Glutamatergic neuron (in vitro differentiated cells): ENCODE measurements at regions not wholly inside any gene's neighbourhood (a gene's known extent, or its start where the extent isn't known, plus 50 kb on each side); places are given as distances from the start of the nearest gene placed in this dataset.

Experiments
- DNase-seq: peaks from one replicate; pipeline ENCODE4 v3.0.0; 2022
- H3K27ac Mint-ChIP-seq: one replicate; pipeline ENCODE4 v1.8.0; 2020; ENCODE audit warnings: mild to moderate bottlenecking, mixed read lengths, inconsistent platforms; ENCODE audit not compliant: unreplicated experiment
- H3K27me3 Mint-ChIP-seq: one replicate; pipeline ENCODE4 v1.8.0; 2020; ENCODE audit warnings: mild to moderate bottlenecking, moderate library complexity, mixed read lengths, inconsistent platforms; ENCODE audit not compliant: unreplicated experiment
- H3K36me3 Mint-ChIP-seq: one replicate; pipeline ENCODE4 v1.8.0; 2020; ENCODE audit warnings: mild to moderate bottlenecking, mixed read lengths, inconsistent platforms; ENCODE audit not compliant: unreplicated experiment
- H3K4me1 Mint-ChIP-seq: one replicate; pipeline ENCODE4 v1.8.0; 2020; ENCODE audit warnings: mild to moderate bottlenecking, low read depth, mixed read lengths, inconsistent platforms; ENCODE audit not compliant: unreplicated experiment
- H3K4me3 Mint-ChIP-seq: one replicate; pipeline ENCODE4 v1.8.0; 2020; ENCODE audit warnings: mild to moderate bottlenecking, mixed read lengths, inconsistent platforms; ENCODE audit not compliant: unreplicated experiment
- H3K9me3 Mint-ChIP-seq: one replicate; pipeline ENCODE4 v1.8.0; 2020; ENCODE audit warnings: mild to moderate bottlenecking, moderate library complexity, mixed read lengths, inconsistent platforms; ENCODE audit not compliant: unreplicated experiment
- CTCF ChIP-seq: fragments of 200-600 bp; sonication (generic); IDR thresholded peaks from one replicate; pipeline ENCODE4 v1.5.0; 2021; ENCODE audit not compliant: partially characterized antibody, unreplicated experiment

- Mint-ChIP-seq H3K36me3 (peaks cover 14% of the 10 kb centered on the region), H3K4me3 (no peak overlapping the region), H3K4me1 (no peaks in the 10 kb centered on the region), H3K9me3 (peaks cover 3% of the 10 kb centered on the region), H3K27ac (no peak overlapping the region), H3K27me3 (no peaks in the 10 kb centered on the region)
- no peak for DNase-seq
- TF ChIP-seq CTCF, result no peak
These were observed 140.8 kb upstream of the GATB start for GRCh38 chr4:151901631-151902030.

- TF ChIP-seq CTCF, result no peak
- Mint-ChIP-seq H3K27ac (no peak overlapping the region), H3K9me3 (no peaks in the 10 kb centered on the region), H3K27me3 (peaks cover 3% of the 10 kb centered on the region), H3K36me3 (no peaks in the 10 kb centered on the region), H3K4me1 (no peaks in the 10 kb centered on the region), H3K4me3 (no peak overlapping the region)
- no peak for DNase-seq
These were observed 136.1 kb upstream of the GATB start for GRCh38 chr4:151896880-151897279.

- Mint-ChIP-seq H3K4me1 (no peaks in the 10 kb centered on the region), H3K4me3 (no peak overlapping the region), H3K27me3 (peaks cover 7% of the 10 kb centered on the region), H3K36me3 (no peaks in the 10 kb centered on the region), H3K9me3 (no peaks in the 10 kb centered on the region), H3K27ac (no peak overlapping the region)
- DNase-seq, result no peak
- no peak for TF ChIP-seq CTCF
These were observed 134.9 kb upstream of the GATB start for GRCh38 chr4:151895671-151896070.

- H3K36me3 Mint-ChIP-seq, result no peaks in the 10 kb centered on the region
- H3K27ac Mint-ChIP-seq, result no peak overlapping the region
- no peaks in the 10 kb centered on the region for H3K9me3 Mint-ChIP-seq
- DNase-seq, result no peak
- no peak for TF ChIP-seq CTCF
- no peaks in the 10 kb centered on the region for H3K4me1 Mint-ChIP-seq
- H3K27me3 Mint-ChIP-seq, result peaks cover 7% of the 10 kb centered on the region
- no peak overlapping the region for H3K4me3 Mint-ChIP-seq
These were observed 133.4 kb upstream of the GATB start for GRCh38 chr4:151894246-151894645.

- DNase-seq, result no peak
- Mint-ChIP-seq H3K4me3 (no peak overlapping the region), H3K27ac (no peak overlapping the region), H3K4me1 (no peaks in the 10 kb centered on the region), H3K36me3 (no peaks in the 10 kb centered on the region), H3K9me3 (no peaks in the 10 kb centered on the region), H3K27me3 (peaks cover 7% of the 10 kb centered on the region)
- TF ChIP-seq CTCF, result no peak
These were observed 127.6 kb upstream of the GATB start for GRCh38 chr4:151888367-151888866.
